Stimulated activated CD8-positive, alpha-beta memory T cell treated with anti-CD3 and anti-CD28 coated beads, Interleukin-4, amount 100 ng/mL, for 24 hours (primary cell): ENCODE measurements at regions not wholly inside any gene's neighbourhood (a gene's known extent, or its start where the extent isn't known, plus 50 kb on each side); places are given as distances from the start of the nearest gene placed in this dataset.

Experiments
- DNase-seq: peaks from one replicate; pipeline ENCODE4 v3.0.0-alpha.2; 2020; ENCODE audit warnings: low read depth

- DNase-seq: no peak
Measured at GRCh38 chr19:31501427-31502195, 152.4 kb upstream of the TSHZ3 start.

- no peak for DNase-seq
Measured at GRCh38 chr19:31502536-31503170, 153.4 kb upstream of the TSHZ3 start.

- DNase-seq: no peak
Measured at GRCh38 chr19:31503211-31503610, 154.0 kb upstream of the TSHZ3 start.

- no peak for DNase-seq
Measured at GRCh38 chr19:31504221-31504620, 155.0 kb upstream of the TSHZ3 start.

GRCh38 chr19:31505596-31505910, 156.3 kb upstream of the TSHZ3 start:
- no peak for DNase-seq

GRCh38 chr19:31506102-31506501, 156.9 kb upstream of the TSHZ3 start:
- DNase-seq: no peak

GRCh38 chr19:31510635-31511034, 161.4 kb upstream of the TSHZ3 start:
- no peak for DNase-seq

- DNase-seq: no peak
Measured at GRCh38 chr19:31511098-31511497, 161.9 kb upstream of the TSHZ3 start.

GRCh38 chr19:31511696-31512095, 162.5 kb upstream of the TSHZ3 start:
- DNase-seq: no peak

- DNase-seq: no peak
Measured at GRCh38 chr19:31512181-31512970, 163.1 kb upstream of the TSHZ3 start.

- DNase-seq: no peak
Measured at GRCh38 chr19:31513841-31514240, 164.6 kb upstream of the TSHZ3 start.

- no peak for DNase-seq
Measured at GRCh38 chr19:31515931-31516330, 166.7 kb upstream of the TSHZ3 start.

- DNase-seq: no peak
Measured at GRCh38 chr19:31516756-31517155, 167.5 kb upstream of the TSHZ3 start.

GRCh38 chr19:31517224-31518180, 168.3 kb upstream of the TSHZ3 start:
- no peak for DNase-seq

GRCh38 chr19:31518216-31519020, 169.2 kb upstream of the TSHZ3 start:
- no peak for DNase-seq

- DNase-seq: no peak
Measured at GRCh38 chr19:31519256-31519655, 170.0 kb upstream of the TSHZ3 start.

- DNase-seq: no peak
Measured at GRCh38 chr19:31519908-31520307, 170.7 kb upstream of the TSHZ3 start.

- DNase-seq: no peak
Measured at GRCh38 chr19:31520633-31521032, 171.4 kb upstream of the TSHZ3 start.

- no peak for DNase-seq
Measured at GRCh38 chr19:31525610-31526147, 176.4 kb upstream of the TSHZ3 start.

GRCh38 chr19:31527443-31527842, 178.2 kb upstream of the TSHZ3 start:
- no peak for DNase-seq

- no peak for DNase-seq
Measured at GRCh38 chr19:31528261-31528660, 179.0 kb upstream of the TSHZ3 start.
